Medulla oblongata (tissue), 1 donor: ENCODE measurements at regions not wholly inside any gene's neighbourhood (a gene's known extent, or its start where the extent isn't known, plus 50 kb on each side); places are given as distances from the start of the nearest gene placed in this dataset.
A peak's percentile ranks its signal among the peaks of the same experiment; 100 is the strongest.

Source experiments
- DNase-seq: peaks from one replicate; pipeline ENCODE4 v3.0.0-alpha.2; 2015; ENCODE audit errors: extremely low spot score

- no peak for DNase-seq
Measured at GRCh38 chr20:20887593-20888265, 175.3 kb upstream of the RALGAPA2 start.

GRCh38 chr20:20881808-20882207 is 169.4 kb upstream of the RALGAPA2 start:
- DNase-seq = no peak

DNA sequence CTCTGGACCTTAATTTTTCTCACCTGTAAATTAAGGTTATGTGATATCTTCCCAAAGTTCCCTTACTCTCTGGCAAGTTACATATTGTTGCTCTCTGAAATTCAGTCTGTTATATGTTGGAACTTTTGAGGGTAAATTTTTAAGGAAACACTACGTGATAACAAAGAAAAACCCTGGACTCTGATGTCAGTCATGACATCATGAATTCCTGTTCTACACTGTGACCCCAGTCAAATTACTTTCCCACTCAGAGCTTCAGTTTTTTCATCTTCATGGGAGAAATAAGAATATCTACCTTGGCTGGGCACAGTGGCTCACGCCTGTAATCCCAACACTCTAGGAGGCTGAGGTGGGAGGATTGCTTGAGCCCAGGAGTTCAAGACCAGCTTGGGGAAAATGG is 164.6 kb upstream of the RALGAPA2 start:
- no peak for DNase-seq

GRCh38 chr20:20875716-20876115 is 163.3 kb upstream of the RALGAPA2 start:
- DNase-seq = no peak

- DNase-seq = no peak
Measured at GRCh38 chr20:20872428-20872827, 160.0 kb upstream of the RALGAPA2 start.

DNA sequence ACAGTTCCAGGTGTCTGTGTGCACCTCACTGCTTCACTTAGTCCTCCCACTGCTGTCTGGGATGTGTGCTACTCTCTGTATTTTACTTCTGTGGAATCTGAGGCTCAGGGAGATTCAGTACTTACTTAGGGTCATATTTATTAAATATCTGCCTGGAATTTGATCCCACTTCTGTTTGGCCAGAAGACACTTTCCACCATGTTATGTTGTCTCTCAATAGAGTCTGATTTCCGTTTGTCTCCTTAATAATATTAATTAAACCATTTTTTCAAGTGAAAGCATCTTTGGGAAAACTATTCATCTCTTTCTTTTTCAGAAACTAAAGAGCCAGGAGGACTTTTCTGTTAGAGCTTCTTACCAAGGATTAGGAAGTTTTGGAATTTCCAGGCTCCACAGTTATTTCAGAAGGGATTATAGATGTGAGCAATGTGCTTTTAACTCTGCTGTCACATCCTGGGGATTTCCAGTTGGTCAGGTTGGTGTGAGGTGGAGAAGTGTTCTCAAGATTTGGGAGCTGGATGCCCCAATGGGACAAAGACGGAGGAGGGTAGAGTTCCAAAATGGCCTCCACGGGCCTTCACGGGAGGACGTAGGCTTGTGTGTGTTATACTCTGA is 156.8 kb upstream of the RALGAPA2 start:
- no peak for DNase-seq

- peak; percentile 72 for DNase-seq
Measured at GRCh38 chr20:20864351-20865096, 152.1 kb upstream of the RALGAPA2 start.

- DNase-seq = peak; percentile 97
Measured at GRCh38 chr20:20860078-20860806, 147.8 kb upstream of the RALGAPA2 start.

DNA sequence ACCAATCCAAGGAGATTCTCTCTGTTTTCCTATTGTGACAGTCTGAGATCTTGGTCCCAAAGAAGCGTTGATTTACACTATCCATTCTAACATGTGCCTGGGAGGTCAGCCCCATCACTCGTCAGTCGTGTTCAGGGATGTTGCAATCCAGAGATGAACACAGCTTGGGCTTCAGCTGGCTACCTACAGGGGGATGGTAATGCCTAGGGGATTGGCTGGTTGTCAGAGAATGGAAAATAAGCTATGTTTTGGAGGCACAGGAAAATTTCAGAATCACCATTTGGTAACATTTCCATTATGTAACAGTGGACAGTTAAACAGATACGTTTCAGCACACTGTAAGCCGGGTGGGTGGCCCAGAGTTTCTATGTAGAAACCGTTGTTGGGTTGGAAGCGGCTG is 147.1 kb upstream of the RALGAPA2 start:
- DNase-seq = no peak

DNA sequence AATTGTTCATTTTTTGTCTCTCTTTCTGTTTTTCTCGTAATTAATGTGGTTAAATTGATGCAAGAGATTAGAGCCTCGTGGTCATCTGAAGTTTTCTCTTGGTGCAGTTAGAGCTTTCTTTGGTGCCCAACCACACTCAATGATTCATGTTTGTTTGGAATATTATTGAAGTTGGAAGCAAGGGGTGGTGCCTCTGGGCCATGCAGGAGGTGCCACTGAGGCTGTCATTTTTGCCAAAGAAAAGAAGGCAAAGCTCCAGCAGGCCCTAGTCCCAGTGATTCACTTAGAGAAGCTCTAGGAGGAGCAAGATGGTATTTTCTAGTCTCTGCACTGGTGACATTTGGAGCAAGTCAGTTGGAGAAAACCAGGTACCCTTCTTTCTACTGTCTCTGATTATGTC is 144.5 kb upstream of the RALGAPA2 start:
- no peak for DNase-seq

- peak; percentile 60 for DNase-seq
Measured at GRCh38 chr20:20856306-20856705, 143.9 kb upstream of the RALGAPA2 start.

GRCh38 chr20:20851385-20851784 is 138.9 kb upstream of the RALGAPA2 start:
- DNase-seq = no peak

DNA sequence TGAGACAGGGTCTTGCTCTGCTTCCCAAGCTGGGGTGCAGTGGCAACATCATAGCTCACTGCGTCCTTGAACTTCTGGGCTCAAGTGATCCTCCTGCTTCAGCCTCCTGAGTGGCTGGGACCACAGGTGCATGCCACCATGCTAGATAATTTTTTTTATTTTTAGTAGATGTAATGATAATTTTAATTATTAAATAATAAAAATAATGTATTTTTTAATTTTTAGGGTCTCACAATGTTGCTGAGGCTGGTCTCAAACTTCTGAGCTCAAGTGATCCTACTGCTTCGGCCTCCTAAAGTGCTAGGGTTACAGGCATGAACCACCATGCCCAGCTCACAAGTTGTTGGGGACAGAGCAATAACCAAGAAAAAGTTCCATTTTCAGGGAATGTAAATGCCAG is 138.0 kb upstream of the RALGAPA2 start:
- no peak for DNase-seq

- DNase-seq = peak; percentile 92
Measured at GRCh38 chr20:20849161-20849560, 136.7 kb upstream of the RALGAPA2 start.

- no peak for DNase-seq
Measured at GRCh38 chr20:20847814-20848213, 135.4 kb upstream of the RALGAPA2 start.

- peak; percentile 36 for DNase-seq
Measured at GRCh38 chr20:20843982-20844381, 131.5 kb upstream of the RALGAPA2 start.

DNA sequence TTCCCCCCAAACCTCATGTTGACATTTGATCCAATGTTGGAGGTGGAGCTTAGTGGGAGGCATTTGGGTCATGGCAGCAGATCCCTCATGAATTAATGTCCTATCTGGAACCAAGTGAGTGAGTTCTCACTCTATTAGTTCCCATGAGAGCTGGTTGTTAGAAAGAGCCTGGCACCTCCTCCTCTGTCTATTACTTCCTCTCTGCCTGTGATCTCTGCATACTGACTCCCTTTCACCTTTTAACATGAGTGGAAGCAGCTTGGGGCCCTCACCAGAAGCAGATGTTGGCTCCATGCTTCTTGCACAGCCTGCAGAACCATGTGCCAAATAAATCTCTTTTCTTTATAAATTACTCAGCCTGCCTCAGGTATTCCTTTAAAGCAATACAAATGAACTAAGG is 127.3 kb upstream of the RALGAPA2 start:
- DNase-seq = no peak

DNA sequence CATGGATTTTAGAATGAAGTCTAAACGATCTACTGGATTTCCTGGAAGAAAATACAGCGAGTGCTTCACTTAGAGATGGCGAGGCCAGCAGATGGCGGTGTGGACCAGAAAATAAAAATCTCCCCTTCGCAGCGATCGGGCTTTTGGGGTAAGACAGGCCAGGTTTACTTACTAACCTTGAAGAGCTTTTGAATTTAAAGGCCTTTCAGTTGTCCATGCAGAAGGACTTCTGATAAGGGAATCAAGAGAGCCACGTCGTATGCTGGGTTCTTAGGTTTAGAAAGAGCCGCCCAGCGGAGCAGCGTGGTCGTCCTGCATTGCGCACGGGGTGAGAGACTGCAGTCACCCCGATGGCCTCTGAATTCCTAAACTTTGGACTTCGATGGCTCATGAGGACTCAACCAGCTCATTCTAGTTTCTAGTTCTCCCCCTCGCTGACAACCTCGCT is 125.2 kb upstream of the RALGAPA2 start:
- DNase-seq = peak; percentile 87

DNA sequence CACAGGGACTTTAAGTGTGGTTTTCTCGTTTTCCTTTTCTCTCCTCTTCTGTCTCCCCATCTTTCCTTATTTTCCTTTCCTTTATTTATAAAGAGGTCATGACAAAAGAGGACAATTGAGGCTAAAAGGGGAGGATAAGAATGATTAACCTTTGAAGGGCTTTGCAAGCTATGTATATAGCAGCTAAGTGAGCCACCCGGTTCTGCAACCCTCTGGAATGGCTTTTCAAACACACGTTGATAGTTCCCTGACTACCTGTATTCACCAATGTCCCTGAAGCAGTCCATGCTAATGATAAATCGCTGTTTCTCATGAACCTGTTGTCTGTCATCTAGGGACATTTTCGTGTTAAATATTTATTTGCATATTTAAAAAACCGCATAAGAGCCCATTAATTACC is 124.4 kb upstream of the RALGAPA2 start:
- no peak for DNase-seq

- no peak for DNase-seq
Measured at GRCh38 chr20:20835897-20836296, 123.5 kb upstream of the RALGAPA2 start.

DNA sequence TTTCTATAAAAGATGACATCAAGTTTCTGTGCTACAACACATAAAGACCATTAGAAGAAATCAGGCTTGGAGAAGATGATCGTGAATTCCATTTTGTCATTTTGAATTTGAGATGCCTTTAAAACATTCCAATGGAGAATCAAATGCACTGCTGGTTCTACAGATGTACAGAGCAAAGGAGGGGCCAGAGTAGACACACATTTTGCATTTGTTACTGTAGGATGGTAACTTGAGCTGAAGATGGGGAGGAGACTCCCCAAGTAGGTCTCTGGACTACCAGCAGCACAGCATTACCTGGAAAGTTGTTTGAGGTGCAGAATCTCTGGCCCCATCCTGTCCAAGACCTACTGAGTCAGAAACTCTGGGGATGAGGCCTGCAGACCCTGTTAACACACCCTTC is 121.6 kb upstream of the RALGAPA2 start:
- DNase-seq = no peak

GRCh38 chr20:20832715-20833114 is 120.3 kb upstream of the RALGAPA2 start:
- no peak for DNase-seq
